Stimulated activated CD4-positive, alpha-beta T cell treated with anti-CD3 and anti-CD28 coated beads, TNF-alpha, amount 100 ng/mL, for 48 hours (primary cell): ENCODE measurements at regions not wholly inside any gene's neighbourhood (a gene's known extent, or its start where the extent isn't known, plus 50 kb on each side); places are given as distances from the start of the nearest gene placed in this dataset.

Experiments
- DNase-seq, 3 donors: peaks; one replicate each; pipeline ENCODE4 v3.0.0-alpha.2; 2020; ENCODE audit warnings: low read depth in 3 of 3

DNA sequence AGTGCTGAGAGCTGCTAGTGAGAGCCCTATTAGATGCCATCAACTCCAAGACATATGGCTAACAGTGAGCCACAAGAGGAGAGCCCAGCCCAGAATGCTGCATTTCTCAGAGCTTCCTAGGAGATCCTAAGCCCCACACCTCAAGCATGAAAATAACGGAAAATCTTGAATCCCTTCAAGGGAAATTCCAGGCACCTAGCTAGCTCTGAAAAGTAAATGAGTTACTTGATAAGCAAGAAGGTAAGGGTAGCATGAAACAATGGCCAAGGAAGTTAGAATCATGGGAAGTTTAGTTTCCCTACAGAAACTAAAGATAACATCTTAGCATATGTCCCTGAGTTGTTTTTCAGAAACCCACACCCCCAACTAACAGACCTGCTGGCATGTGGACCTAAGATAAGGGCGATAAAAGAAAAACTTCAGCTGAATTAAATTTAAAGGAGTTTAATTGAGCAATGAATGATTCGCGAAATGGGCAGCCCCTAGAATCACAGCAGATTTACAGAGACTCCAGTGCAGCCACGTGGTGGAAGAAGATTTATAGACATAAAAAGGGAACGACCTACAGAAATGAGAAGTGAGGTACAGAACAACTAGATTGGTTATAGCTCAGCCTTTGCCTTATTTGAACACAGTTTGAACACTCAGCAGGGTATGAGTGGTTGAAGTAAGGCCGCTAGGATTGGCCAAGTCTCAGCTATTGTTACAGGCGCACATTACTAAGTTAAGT lies 301.3 kb upstream of the DACH1 start:
- DNase-seq, result no peak

DNA sequence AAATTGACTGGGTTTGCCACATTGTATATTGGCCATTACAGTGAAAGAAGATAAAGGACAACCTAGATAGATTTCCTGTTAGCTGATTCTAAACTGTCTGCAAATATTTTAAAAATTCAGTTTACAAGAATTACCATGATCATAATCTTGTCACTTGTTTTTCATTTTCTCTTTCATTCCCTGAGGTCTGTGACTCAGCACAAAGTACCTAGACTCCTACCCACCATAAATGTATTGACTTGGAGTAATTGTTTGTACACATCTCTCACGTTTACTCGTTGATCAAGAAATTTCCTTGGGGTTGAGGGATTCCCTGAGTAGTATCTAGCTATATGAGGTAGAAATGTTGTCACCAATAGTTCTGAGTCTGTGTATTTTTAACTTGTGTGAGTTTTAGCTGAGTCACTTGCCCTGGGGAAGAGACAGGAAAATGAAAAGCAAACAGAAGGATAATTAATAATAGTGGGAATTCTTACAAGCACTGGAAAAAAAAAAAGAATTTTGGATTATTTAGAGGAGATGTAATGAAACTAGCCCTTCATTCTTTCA lies 299.2 kb upstream of the DACH1 start:
- no peak for DNase-seq

DNA sequence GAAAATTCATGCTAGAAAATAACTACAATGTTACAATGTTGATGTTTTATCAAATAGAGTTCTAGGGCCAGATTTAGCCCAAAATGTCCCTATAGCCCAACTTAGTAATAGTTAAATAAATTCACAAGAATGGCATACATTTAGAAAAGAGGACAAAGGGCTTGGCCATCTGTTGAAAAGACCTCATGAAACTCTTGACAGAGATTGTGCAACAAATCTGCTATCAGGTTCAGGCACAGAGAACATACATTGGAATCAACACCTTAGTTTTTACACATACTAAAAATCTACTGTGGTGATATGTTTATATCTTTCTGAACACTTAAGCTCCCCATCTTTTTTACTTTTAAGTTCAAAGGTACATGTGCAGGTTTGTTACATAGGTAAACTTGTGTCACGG lies 298.3 kb upstream of the DACH1 start:
- no peak for DNase-seq

DNA sequence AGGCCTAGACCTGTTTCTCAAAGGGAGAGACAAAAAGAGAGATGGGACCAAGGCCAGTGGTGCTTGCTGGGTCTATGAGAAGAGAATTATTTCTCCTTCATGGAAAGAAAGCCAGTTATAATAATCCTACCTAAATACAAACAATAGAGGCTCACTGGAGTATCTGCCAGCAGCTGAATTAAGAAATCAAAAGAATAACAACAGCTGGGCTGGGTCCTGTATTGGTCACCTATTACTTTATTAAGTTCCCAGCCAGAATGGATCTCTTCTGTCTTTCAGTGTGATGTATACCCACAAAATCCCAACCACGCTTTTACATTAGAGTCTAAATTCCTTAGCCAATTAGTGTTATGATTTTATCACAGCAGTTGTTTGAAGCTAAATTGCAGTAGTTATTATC lies 297.8 kb upstream of the DACH1 start:
- no peak for DNase-seq

DNA sequence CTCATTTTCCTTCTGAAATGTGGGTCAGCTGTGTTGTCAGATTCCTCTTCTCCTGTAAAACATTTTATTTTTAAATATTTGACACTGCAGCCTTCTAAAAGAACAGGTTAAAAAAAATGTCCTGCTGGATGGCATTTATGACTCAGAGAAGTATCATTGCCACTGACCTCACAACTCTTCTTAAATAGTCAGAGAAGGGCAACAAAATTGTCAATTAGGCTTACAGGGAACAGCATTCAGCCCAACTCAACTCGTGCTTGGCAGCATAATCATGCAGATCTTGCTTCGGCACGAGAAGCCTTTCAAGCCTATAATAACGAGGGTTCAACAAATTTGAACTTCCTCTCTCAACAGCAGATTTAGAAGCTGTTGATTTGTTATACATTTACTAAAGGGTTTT lies 296.7 kb upstream of the DACH1 start:
- DNase-seq, result no peak

DNA sequence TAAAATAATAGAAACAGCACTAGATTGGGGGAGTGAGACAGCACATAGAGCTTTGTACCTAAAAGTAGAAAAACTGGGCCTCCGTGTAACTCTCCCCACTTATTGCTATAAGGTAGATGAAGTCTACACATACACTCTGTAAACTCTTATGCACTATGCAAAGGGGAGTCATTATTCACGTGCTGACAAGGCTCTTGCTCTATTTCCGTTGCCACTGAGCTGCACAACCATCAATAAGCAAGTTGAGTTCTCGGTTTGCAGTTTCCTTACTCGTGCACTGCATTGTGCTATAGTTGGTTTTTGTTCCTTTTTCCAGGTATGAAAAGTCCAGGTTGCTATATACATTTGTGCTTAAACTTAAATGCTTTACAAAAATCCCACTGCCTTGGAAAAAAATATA lies 294.0 kb upstream of the DACH1 start:
- no peak for DNase-seq

DNA sequence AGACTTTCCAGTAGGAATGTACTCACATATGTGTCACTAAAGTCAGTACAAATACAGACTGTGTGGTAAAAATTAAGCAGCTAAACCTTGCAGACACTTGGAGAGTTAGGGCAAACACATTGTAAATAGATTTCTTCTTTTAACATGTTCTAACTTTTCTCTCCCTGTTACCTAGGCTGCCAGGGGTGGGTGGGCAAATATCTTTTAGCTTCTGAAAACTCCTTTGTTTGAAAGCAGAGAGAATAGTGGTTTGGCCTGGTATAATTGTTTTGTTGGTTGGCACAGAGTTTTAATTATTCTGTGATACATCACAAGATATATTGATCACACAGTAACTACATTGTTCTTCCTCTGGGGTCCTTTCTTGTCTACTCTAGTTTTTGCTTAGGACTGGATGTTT lies 289.8 kb upstream of the DACH1 start:
- no peak for DNase-seq

DNA sequence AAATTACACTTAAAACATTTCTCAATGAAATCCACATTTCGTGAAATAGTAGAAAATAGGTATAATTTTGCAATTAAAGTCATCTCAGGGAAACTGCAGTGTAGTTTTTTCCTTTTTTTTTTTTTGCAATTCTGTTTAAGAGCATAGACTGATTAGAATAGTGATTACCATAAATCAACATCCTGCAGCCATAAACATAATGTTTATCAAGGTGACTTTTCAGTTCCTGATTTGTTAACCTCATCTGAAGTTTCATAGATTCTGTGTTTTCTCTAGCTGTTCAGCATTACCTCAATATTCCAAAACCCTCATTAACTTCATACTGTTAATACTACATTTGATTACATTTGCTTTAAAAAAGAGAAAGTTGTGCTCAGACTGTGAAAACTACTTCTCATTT lies 286.3 kb upstream of the DACH1 start:
- no peak for DNase-seq

DNA sequence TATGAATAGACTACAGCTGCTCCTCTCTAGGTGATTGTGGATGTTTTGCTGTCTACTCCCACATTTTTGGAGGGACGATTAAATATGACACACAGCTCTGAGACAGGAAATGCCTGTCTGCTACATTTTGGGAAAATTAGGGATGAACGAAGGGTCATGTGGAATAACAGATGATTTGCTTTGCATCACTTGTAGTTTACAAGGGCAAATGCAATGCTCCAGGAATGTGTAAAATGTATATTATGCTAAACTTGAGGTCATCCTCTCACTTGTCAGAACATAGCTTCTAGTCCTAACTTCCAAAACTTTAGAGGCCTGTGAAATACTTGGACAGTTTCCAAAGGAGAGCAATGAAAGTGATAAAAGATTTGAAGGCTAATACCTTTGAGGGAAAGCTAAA lies 284.2 kb upstream of the DACH1 start:
- DNase-seq, result no peak

DNA sequence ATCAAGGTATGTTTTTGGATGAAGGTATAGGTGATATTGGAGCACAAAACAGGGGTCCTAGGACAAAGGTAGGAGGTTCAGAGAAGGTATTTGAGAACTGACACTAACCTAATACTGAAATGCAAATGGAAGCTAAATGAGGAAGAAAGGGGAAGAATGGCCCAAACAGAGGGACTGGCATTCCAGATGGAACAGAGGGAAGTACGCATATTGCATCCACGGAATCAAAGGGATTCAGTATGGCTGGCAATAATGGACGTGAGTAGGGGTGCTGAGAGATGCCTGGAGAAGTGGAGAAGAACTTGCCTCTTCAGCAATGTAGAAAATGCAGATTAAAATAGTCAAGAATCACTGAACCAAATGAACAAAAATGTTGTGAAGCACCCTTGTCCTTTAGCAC lies 283.5 kb upstream of the DACH1 start:
- DNase-seq, result no peak

DNA sequence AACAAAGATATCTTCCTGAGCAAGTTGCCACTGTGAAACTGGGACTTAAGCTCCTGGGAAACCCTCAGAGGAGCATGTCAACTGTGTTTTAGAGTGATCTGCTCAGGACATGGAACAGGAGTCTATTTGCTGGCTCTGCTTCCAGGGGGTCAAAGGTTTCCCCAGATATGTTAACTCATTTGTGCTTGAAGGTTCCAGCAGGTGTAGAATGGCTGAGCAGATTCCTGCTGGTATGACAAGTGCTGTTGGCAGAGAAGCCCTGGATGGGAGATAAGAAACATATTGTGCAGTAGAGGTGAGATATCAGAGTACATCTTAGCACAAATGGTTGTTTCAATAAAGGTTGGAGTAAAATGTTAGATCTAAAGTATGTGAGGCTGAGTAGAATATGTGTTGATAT lies 282.7 kb upstream of the DACH1 start:
- no peak for DNase-seq

DNA sequence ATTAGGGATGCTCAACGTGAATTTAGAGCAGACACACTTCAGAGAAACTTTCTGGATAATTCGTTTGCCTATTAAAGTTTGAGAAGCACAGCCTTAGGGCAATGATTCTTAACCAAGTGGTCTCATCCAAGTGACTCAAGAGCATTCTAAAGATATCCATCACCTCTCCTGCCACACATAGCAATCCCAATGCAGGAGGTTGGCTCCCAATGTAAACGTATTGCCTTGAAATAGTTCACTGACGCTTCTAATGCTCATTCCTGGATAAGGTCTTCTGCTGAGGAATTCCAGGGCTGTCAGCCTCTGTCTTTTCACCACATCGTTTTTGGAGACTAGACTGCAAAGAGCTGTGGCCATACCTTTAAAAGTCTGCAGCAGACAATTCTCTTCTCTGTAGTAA lies 279.8 kb upstream of the DACH1 start:
- DNase-seq, result no peak

DNA sequence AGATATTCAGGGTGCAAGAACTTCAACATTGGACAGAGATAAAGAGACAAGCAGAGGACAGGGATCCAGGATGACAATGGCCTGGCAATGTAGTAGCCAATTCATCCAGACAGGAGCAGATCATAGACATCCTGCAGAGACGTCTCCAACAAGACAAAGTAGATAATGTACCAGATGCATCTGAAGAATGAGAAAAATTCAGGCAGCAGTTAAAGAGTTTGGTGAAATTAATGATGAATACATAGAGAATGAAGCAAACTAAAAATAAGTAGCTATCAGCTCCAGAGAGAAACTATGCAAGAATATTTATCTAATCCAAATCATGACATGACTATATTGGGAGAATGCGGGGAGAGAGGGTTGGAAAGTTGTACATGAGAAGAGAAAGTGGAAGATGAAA lies 278.4 kb upstream of the DACH1 start:
- DNase-seq, result no peak

DNA sequence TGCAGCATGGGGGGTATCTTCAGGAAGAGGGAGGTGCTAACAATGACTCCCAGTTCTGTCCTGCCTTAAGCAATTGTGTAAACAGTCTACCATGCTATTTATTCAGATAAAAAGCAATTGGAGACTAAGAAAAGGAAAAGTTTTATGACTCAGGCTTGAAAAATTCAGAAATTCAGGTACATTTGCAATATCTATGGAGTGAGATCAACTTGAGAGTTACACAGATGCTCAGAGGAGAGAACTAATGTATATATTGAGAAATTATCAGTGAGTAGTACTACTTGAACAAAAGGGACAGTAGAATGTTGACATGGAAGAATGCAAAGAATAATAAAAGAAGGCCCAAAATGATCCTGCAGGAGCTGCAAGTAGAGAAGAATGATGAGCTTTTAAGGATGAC lies 277.6 kb upstream of the DACH1 start:
- no peak for DNase-seq

DNA sequence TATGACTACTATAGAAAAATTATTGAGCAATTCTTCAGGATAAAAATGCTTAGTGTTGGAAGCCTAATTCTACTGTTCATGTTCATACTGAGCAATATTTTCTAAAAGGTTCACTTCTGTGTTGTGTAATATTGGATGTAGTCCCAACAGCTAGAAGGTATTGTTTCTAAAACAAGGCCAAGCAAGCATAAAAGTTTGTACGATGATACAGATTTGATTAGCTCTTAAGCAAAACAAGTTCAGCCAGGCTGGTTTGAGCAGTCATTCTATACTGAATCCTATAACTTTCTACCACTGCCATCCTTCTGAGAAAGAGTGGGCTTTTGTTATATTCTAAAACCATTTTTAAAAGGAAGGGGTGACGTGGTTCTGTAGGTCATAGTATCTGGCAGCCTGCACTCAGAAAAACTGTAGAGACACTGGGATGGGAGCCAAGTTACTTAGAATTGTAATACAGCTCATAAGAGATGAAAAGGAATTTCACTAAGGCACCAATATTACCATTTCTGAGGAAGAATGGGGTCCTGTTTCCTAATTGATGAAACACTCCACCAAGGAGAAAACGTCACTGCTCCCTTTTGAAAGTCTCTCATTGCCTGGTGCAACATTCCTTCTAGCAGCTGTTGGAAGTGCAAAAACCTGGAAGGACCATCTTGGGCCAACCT lies 275.0 kb upstream of the DACH1 start:
- no peak for DNase-seq

DNA sequence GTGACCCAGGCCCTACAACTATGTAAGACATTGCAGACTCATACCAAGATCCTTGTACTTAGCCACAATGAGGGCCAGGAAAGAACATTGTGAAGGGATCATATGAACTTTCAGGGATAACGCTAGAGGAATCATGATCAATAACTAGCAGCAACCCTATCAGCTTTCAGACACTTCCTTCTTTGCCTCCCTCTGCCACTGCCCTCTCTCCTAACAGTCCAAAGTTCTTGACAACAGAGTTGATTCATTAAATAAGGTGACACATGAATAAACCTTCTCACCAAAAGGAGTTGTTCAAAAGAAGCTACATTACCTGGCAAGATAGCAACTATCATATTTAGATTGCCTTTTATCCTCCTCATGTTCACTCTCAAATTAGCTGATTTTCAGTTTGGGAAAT lies 272.2 kb upstream of the DACH1 start:
- DNase-seq, result no peak

DNA sequence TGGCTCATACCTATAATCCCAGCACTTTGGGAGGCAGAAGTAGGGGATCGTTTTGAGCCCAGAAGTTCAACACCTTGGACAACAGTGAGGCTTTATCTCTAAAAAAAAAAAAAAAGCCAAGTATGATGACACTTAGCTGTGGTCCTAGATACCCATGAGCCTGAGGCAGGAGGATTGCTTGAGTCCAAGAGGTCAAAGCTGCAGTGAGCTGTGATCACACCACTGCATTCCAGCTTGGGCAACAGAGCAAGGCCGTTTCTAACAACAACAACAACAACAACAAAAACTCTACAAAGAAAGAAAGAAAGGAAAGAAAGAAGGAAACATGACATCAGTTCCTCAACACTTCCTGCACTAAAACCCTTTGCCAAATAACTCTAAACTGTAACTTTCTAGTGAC lies 265.1 kb upstream of the DACH1 start:
- DNase-seq, result no peak

DNA sequence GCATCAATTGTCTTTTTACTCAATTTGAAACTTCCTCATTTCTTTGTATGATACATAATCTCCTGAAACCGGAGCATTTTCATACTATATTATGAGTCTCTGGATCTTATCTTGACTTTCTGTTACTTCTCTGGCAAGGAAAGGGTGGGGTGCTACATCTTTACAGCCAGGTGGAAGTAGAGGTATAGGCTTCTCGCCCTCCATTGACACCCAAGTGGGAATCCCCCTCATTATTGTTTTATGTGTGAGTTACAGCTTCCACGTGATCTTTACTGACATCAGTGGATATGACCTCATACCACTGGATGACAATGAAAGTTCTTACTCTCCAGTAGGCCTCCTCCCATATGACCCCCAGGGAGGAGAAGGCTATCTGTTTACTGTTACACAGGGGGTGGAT lies 262.1 kb upstream of the DACH1 start:
- DNase-seq, result no peak

DNA sequence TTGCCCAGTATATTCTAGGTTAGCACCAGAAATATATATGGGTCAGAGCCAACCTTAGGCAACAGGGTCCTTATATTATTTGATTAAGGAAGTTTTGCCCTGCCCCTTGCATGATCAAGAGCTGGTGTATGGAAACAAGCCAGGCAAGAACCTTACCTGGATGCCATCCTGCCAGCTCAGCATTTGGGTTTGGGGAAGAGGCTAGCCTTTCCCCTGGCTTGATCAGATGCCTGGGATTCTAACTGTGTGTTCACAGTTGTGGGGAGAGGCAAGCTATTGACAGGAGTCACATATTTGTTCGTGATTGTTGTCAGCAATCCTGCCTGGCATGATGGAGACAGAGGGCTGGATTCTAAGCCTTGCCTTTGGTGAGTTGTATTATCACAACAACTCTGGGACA lies 260.0 kb upstream of the DACH1 start:
- DNase-seq, result no peak

DNA sequence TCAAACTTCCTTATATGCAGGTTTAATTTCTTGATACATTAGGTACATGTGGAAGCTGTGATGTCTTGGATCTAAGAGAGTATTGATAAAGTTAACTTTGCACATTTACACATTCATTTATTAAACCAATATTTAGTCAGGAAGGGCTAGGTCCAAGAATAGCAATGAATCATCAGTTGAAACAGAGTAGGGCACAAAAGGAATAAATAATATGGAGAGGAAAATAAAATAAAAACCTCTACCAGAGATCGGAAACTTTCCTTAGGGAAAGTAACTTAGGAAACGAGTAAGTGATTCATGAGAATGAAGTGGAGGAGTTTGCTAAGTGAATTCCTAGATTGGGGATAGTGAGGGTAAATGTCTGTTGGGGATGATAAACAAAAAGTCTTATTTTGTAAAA lies 259.4 kb upstream of the DACH1 start:
- no peak for DNase-seq

DNA sequence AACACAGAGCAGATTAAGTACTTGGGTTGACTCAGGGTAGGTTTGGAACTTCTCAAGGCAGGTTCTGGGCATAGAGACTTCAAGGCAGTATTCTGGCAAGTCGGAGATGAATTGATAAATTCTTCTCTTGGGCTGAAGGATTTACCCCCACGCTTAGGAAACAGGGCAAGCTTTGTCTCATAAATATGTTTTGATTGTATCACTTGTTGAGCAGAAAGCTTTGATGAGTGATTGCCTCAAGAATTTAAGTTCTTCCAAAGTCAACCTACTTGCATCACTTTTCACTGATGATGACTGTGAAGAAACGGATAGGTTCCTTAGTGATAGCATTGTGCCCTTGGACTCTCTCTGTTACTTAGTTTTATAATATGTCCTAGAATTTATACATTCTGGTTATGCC lies 258.6 kb upstream of the DACH1 start:
- no peak for DNase-seq

DNA sequence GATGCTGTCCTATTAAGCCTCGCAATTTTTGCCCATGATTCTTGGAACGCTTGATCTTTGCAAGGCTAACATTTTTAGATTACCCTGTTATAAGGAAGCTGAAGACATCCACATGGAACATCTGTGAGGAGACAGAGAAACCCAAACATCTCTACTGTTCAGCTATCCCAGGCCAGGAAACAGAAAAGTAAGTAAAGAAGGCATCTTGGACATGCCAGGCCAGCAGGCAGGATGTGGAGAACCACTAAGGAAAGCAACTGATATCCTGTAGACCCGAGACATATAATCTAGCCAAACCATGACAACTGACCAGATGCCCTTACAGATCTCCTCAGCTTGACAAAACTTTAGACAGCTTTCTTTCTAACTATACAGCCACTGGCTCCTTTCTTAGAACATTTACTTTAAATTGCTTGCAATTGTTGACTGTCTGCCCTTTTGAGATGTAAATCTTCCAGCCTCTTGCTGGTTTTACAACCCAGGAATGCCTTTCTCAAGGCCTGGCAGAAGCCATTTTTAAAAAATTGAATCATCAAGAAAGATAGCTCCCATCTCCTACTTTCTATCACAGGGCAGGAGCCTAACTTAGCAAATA lies 255.8 kb upstream of the DACH1 start:
- DNase-seq, result no peak

DNA sequence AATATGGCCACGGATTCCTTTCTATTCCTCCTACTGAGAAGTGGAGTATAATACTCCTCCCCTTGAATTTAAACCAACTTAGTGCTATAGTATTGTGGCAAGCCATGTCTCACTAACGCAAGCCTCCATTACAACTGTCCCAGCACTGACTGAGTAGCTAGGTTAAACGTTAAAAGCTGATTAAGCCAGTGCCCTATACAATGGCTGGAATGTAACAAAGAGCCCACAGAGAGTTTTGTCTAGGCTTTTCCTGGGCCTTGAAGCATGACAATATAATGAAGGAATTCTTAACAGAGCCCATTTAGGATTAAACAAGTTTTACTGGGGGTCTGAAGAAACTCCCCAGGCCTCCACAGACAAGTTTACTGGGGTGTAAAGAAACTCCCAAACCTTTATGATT lies 254.5 kb upstream of the DACH1 start:
- no peak for DNase-seq
